ENCODE measurements at regions not wholly inside any gene's neighbourhood (a gene's known extent, or its start where the extent isn't known, plus 50 kb on each side); places are given as distances from the start of the nearest gene placed in this dataset.

GRCh38 chr3:73685061-73685460 is 60.3 kb upstream of the PDZRN3 start:
- Histone ChIP-seq H3K27ac (ENCODE audit: low read length) (no peak overlapping the region), H3K4me1 (ENCODE audit: control insufficient read depth, insufficient read depth, low read length) (peaks cover 5% of the 10 kb centered on the region), H3K4me3 (ENCODE audit: low read length) (no peak overlapping the region), H3K9me3 (ENCODE audit: control insufficient read depth, insufficient read depth, low read length) (no peaks in the 10 kb centered on the region), H3K36me3 (ENCODE audit: control insufficient read depth, insufficient read depth, low read length) (no peaks in the 10 kb centered on the region), H3K27me3 (ENCODE audit: control insufficient read depth, insufficient read depth, low read length) (no peaks in the 10 kb centered on the region)
- WGBS (ENCODE audit: insufficient coverage, insufficient read length): no CpG with 5 or more reads among the region's 4 CpGs
- no peak for DNase-seq (ENCODE audit: low read depth, low spot score)

DNA sequence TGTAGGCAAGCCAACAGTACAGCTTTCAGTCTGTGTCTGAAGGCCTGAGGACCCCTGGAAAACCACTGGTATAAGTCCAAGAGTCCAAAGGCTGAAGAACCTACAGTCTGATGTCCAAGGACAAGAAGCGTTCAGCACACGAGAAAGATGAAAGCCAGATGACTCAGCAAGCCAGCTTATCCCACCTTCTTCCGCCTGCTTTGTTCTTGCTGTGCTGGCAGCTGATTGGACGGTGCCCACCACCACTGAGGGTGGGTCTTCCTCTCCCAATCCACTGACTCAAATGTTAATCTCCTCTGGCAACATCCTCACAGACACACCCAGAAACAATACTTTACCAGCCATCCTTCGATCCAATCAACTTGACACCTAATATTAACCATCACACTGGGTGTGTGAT is 59.0 kb upstream of the PDZRN3 start:
- no peak overlapping the region for H3K4me3 ChIP-seq (ENCODE audit: low read length)
- H3K9me3 ChIP-seq (ENCODE audit: control insufficient read depth, insufficient read depth, low read length): no peaks in the 10 kb centered on the region
- no peak overlapping the region for H3K27ac ChIP-seq (ENCODE audit: low read length)
- WGBS (ENCODE audit: insufficient coverage, insufficient read length): no CpG with 5 or more reads among the region's 5 CpGs
- DNase-seq (ENCODE audit: low read depth, low spot score): peak; percentile 25
- peaks cover 5% of the 10 kb centered on the region for H3K4me1 ChIP-seq (ENCODE audit: control insufficient read depth, insufficient read depth, low read length)
- no peaks in the 10 kb centered on the region for H3K36me3 ChIP-seq (ENCODE audit: control insufficient read depth, insufficient read depth, low read length)
- H3K27me3 ChIP-seq (ENCODE audit: control insufficient read depth, insufficient read depth, low read length): no peaks in the 10 kb centered on the region

GRCh38 chr3:73681610-73682009 is 56.9 kb upstream of the PDZRN3 start:
- H3K4me1 ChIP-seq (ENCODE audit: control insufficient read depth, insufficient read depth, low read length): peaks cover 5% of the 10 kb centered on the region
- DNase-seq (ENCODE audit: low read depth, low spot score): no peak
- no peaks in the 10 kb centered on the region for H3K27me3 ChIP-seq (ENCODE audit: control insufficient read depth, insufficient read depth, low read length)
- no peak overlapping the region for H3K27ac ChIP-seq (ENCODE audit: low read length)
- no peaks in the 10 kb centered on the region for H3K36me3 ChIP-seq (ENCODE audit: control insufficient read depth, insufficient read depth, low read length)
- no peak overlapping the region for H3K4me3 ChIP-seq (ENCODE audit: low read length)
- no CpG with 5 or more reads among the region's 6 CpGs for WGBS (ENCODE audit: insufficient coverage, insufficient read length)
- no peaks in the 10 kb centered on the region for H3K9me3 ChIP-seq (ENCODE audit: control insufficient read depth, insufficient read depth, low read length)

- Histone ChIP-seq H3K4me3 (ENCODE audit: low read length) (no peak overlapping the region), H3K27ac (ENCODE audit: low read length) (no peak overlapping the region), H3K4me1 (ENCODE audit: control insufficient read depth, insufficient read depth, low read length) (peaks cover 5% of the 10 kb centered on the region), H3K27me3 (ENCODE audit: control insufficient read depth, insufficient read depth, low read length) (no peaks in the 10 kb centered on the region), H3K36me3 (ENCODE audit: control insufficient read depth, insufficient read depth, low read length) (no peaks in the 10 kb centered on the region), H3K9me3 (ENCODE audit: control insufficient read depth, insufficient read depth, low read length) (no peaks in the 10 kb centered on the region)
- DNase-seq (ENCODE audit: low read depth, low spot score): no peak
- no CpG with 5 or more reads among the region's 1 CpG for WGBS (ENCODE audit: insufficient coverage, insufficient read length)
These were observed 56.5 kb upstream of the PDZRN3 start for GRCh38 chr3:73681198-73681597.

DNA sequence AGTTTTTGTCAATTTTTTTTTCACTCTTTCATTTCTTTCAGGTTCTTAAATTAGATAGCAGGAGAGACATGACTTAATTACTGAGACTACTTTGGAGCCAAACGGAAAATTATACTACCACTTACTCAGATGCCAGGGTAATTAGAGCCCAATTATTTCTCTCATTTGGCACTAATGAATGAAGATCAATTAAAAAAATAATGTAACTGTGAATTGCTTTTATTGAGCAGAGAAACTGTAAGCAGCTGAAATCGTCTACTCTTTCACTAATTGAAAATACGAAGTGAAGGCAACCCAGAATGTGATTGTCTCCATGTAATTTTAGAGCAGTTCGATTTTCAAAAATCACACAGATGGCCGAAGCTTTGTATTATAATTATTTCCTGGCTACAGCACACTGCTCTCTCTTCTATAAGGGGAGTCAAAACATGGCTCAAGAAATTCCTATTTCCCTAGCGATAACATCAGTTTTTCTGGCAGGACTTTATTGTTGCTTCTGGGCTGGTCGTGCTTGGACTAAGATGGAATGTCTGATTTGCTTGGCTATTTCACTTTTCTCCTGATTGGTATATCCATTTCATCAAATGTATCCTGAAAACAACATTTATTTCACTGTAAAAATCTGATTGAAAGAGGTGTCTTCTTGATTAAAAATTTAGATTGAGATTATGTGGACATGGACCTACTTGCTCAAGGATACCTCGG is 55.8 kb upstream of the PDZRN3 start:
- WGBS (ENCODE audit: insufficient coverage, insufficient read length): no CpG with 5 or more reads among the region's 8 CpGs
- Histone ChIP-seq H3K36me3 (ENCODE audit: control insufficient read depth, insufficient read depth, low read length) (no peaks in the 10 kb centered on the region), H3K27me3 (ENCODE audit: control insufficient read depth, insufficient read depth, low read length) (no peaks in the 10 kb centered on the region), H3K27ac (ENCODE audit: low read length) (no peak overlapping the region), H3K4me3 (ENCODE audit: low read length) (no peak overlapping the region), H3K4me1 (ENCODE audit: control insufficient read depth, insufficient read depth, low read length) (peaks cover 5% of the 10 kb centered on the region), H3K9me3 (ENCODE audit: control insufficient read depth, insufficient read depth, low read length) (no peaks in the 10 kb centered on the region)
- no peak for DNase-seq (ENCODE audit: low read depth, low spot score)

DNA sequence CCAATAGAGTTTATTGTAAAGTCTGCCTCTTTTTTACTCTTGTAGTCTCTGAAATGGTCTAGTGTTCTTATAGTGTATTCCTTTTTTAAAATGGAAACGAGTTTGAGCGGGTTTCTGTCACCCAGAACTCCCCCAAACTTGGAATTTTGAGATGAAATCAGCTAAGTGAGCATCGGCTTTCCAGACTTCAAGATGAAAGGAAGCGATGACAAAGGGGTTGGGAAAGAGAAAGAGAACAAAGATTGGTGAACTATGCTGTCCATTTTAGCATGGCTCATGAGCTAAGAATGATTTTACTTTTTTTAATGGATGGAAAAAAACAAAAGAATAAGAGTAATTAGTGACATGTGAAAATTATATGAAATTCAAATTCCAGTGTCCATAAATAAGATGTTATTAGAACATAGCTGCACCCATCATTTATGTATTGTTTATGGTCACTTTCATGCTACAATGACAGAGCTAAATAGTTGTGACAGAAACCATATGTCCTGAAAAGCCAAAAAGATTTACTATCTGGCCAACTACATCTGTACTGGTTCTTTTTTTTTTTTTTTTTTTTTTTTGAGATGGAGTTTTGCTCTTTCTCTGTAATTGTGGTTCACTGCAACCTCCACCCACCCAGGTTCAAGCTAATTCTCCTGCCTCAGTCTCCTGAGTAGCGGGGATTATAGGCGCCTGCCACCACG is 52.7 kb upstream of the PDZRN3 start:
- H3K4me1 ChIP-seq (ENCODE audit: control insufficient read depth, insufficient read depth, low read length): peaks cover 2% of the 10 kb centered on the region; the same call in 1 of the 2 replicates
- no peaks in the 10 kb centered on the region for H3K27me3 ChIP-seq (ENCODE audit: control insufficient read depth, insufficient read depth, low read length)
- no peaks in the 10 kb centered on the region for H3K36me3 ChIP-seq (ENCODE audit: control insufficient read depth, insufficient read depth, low read length)
- WGBS (ENCODE audit: insufficient coverage, insufficient read length): no CpG with 5 or more reads among the region's 7 CpGs
- H3K9me3 ChIP-seq (ENCODE audit: control insufficient read depth, insufficient read depth, low read length): no peaks in the 10 kb centered on the region
- no peak overlapping the region for H3K4me3 ChIP-seq (ENCODE audit: low read length)
- no peak overlapping the region for H3K27ac ChIP-seq (ENCODE audit: low read length)
- no peak for DNase-seq (ENCODE audit: low read depth, low spot score)
